GM19351 (cell line): ENCODE measurements at regions not wholly inside any gene's neighbourhood (a gene's known extent, or its start where the extent isn't known, plus 50 kb on each side); places are given as distances from the start of the nearest gene placed in this dataset.

ENCODE experiments used
- ATAC-seq: cut with Tn5 transposase; IDR thresholded peaks from one replicate; pipeline ENCODE4 v1.9.1; 2021; ENCODE audit warnings: mild to moderate bottlenecking, moderate library complexity; ENCODE audit not compliant: unreplicated experiment

DNA sequence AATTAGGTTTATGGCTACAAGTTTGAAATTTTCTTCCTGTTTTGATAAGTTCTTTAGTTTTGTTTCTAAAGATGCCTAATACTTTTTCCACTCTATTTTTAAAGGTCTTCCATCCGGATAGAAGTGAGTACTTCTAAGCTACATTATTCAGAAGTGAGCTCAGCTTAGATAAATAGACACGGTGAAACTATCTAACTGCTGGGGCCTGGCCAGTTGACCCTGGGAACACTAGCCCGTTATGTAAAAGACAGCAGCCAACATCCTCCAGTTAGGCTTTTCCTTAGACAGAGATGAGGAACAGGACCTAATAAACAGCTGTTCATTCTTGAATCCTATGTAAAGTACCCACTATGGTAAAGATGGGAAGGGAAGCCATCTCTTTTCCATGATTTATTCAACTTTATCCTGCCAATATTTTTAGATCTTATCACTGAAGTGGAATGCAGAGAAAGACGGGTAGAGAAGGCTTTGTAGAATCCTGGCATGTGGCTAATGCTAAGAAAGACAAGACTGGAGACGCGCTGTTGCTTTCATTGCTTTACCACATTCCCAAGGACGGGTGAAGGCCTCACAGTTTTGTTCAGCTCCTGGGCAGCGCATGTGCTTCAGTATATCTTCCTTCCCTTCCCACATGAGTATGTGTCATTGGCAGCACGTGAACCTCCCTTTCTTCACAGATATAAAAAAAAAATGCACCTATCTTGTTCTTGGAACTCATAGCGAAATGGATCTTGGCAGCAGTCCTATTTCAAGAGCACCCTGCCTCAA lies 340.0 kb upstream of the MEOX2 start:
- no peak for ATAC-seq

DNA sequence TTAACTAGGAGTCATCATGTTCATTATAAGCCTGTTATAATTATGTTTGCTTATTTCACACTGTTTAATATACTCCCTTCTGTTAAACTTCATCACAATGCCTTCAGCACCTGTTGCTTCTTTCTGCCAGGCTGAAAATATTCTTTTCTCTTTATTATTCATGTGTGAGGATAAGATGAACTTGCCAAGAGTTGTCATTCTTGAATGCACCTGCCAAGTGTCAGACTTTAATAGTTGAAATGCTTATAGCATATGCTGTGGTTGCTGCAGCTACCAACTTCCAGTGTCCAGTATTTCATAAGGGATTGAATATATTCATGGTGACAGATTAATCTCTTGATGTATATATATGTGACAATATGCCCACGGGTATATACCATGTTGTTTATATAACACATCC lies 339.2 kb upstream of the MEOX2 start:
- no peak for ATAC-seq

- no peak for ATAC-seq
Measured at GRCh38 chr7:16023503-16023902, 337.0 kb upstream of the MEOX2 start.

- ATAC-seq: no peak
Measured at GRCh38 chr7:16023046-16023445, 336.6 kb upstream of the MEOX2 start.

DNA sequence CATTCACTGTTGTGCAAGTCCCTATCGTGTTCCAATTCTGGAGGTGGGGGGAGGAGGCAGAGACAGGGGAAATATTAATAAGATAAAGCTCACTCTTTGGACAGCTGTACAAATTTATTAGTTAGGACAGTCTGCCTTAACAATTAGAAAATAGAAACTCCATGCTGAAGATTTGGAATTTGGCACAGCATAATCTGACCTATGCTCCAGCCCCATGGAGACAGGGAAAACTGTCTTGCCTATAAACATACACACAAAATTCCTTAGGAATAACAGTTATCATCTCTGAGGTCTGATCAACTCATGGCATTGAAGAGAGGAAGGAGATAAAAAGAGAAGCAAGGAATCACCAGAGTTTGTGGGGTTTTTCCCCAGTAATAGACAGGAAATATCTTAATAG lies 335.4 kb upstream of the MEOX2 start:
- ATAC-seq: no peak

- ATAC-seq: no peak
Measured at GRCh38 chr7:16015981-16016380, 329.5 kb upstream of the MEOX2 start.

- no peak for ATAC-seq
Measured at GRCh38 chr7:16014031-16014430, 327.5 kb upstream of the MEOX2 start.

DNA sequence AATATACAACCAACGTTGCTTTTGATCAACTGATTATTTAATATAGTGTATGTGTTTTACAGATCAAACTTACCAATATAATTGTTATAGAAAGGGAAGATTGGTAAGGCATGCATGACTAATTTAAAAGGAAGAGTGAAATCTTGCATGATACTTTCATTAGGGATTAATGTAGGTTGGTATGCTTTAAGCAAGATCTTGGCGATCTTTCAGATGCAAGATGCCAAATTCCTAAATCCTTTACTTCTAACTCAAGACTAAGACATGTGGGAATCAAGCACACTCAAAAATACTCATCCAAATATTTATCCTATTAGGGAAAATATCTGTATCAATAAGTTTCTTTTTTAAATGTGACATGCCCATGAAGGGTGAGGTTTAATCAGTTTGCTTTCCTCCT lies 321.4 kb upstream of the MEOX2 start:
- no peak for ATAC-seq

- no peak for ATAC-seq
Measured at GRCh38 chr7:16004702-16005101, 318.2 kb upstream of the MEOX2 start.

DNA sequence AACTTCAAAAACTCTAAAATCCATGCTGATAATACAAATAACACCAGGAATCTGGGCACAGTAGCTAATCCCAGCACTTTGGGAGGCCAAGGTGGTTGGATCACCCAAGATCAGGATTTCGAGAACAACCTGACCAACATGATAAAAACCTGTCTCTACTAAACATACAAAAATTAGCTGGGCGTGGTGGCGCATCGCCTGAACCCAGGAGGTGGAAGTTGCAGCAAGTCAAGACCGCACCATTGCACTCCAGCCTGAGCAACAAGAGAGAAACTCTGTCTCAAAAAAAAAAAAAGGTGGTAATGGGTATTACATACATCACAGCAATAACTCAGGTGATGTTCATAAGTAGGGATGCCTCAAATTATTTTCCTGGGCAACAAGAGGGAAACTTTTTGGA lies 315.0 kb upstream of the MEOX2 start:
- ATAC-seq: no peak

- no peak for ATAC-seq
Measured at GRCh38 chr7:15998617-15999016, 312.1 kb upstream of the MEOX2 start.

- no peak for ATAC-seq
Measured at GRCh38 chr7:15995027-15995426, 308.5 kb upstream of the MEOX2 start.

GRCh38 chr7:15989194-15989593 lies 302.7 kb upstream of the MEOX2 start:
- no peak for ATAC-seq

- ATAC-seq: no peak
Measured at GRCh38 chr7:15985587-15986384, 299.3 kb upstream of the MEOX2 start.

GRCh38 chr7:15977663-15978062 lies 291.2 kb upstream of the MEOX2 start:
- ATAC-seq: no peak

DNA sequence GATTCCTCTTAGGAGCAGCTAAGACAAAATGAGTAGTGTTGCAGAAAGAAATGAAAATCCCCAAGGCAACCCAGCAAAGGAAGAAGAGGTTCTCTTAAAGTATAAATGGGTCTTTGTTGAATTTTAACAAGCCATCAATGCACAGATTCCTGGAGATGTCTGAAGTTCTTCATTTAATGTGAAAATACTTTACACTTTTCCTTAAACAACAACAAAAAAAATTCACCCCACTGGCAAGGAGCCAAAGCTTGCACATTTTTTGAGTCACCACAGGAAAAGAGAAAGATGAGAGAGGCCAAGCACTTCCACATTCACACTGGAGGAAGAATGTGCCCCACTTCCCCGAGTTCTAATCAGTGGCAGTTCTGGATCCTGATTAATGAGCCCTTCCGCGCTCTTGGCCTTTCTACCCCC lies 286.4 kb upstream of the MEOX2 start:
- no peak for ATAC-seq

DNA sequence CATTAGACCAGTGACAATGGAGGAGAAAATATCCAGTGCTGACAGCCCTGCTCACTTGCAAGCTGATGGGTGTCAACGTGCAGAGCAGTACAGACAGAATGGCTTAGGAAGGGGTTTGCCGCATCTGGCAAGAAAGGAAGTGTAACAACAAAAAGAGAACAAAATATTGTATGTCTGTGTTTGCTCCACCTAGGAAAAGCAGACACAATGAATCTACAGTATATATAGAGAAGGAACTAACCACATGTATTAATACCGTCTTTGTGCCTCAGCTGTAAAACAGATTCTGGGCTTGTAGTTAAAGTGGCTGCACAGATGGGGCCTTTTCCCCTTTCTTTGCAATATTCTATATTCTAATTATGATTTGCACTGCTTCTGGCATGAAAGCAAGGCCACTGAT lies 281.1 kb upstream of the MEOX2 start:
- ATAC-seq: no peak

DNA sequence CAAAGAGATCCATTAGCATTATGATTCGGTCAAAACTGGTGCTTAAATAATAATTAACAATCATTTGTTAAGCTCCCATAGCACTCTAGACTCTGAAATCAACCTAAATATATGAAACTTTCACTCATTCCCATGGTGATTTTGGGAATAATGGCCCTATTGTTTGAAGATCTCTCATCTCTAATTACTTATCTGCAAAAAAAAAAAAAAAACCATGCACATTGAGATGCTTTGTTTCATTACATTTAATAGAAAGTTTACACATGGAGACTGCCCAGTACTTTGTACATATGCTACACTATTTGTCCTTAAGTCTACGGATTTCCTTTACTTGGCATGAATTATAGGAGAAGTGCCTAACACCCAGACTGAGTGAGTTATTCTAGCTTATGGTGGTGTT lies 280.6 kb upstream of the MEOX2 start:
- ATAC-seq: no peak

GRCh38 chr7:15963206-15963605 lies 276.7 kb upstream of the MEOX2 start:
- no peak for ATAC-seq

- ATAC-seq: no peak
Measured at GRCh38 chr7:15954671-15955354, 268.3 kb upstream of the MEOX2 start.

DNA sequence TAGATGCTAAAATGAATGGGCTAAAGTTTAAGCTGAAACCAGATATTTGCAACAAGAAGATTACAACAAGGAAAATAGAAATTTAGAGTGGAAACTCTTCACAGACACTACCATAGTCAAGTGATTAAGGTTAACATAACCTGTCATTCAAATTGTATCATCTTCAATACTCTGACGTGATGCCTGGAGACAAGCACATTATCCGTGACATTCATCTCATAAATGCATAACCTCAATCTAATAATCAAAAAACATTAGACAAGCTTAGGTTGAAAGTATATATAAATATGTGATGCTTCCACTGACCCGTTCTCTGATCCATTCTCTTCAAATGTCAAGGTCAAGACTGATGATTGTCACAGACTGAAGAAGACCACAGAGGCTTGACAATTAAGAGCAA lies 263.8 kb upstream of the MEOX2 start:
- ATAC-seq: no peak

DNA sequence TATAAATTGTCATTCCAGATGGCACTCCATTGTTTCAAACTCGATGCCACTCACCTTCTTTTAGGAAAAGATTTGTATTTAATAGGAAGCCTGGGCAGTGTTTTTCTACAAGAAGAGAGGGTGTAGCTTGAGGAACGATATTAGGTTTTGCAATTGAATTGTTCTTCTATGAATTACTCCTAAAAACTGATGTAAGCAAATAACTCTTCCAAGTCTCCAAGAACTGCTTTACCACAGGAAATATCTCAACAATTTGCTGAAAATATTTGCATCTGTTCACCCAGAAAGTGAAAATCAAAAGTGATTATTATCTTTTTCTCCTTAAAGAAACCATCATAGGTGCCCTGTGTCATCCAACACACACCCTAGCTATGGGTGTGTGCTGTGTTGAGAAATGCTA lies 261.3 kb upstream of the MEOX2 start:
- no peak for ATAC-seq
